ENCODE measurements at regions not wholly inside any gene's neighbourhood (a gene's known extent, or its start where the extent isn't known, plus 50 kb on each side); places are given as distances from the start of the nearest gene placed in this dataset.
"Not testable (repeated sequence)": the region's sequence is repeated elsewhere in the genome, so short reads cannot be mapped to it uniquely, and the experiment has no call there.

- DNase-seq: no peak
Observed at GRCh38 chr5:56311306-56311905, 78.3 kb upstream of the ANKRD55 start.

GRCh38 chr5:56310711-56311204 is 77.6 kb upstream of the ANKRD55 start:
- no peak for DNase-seq

DNA sequence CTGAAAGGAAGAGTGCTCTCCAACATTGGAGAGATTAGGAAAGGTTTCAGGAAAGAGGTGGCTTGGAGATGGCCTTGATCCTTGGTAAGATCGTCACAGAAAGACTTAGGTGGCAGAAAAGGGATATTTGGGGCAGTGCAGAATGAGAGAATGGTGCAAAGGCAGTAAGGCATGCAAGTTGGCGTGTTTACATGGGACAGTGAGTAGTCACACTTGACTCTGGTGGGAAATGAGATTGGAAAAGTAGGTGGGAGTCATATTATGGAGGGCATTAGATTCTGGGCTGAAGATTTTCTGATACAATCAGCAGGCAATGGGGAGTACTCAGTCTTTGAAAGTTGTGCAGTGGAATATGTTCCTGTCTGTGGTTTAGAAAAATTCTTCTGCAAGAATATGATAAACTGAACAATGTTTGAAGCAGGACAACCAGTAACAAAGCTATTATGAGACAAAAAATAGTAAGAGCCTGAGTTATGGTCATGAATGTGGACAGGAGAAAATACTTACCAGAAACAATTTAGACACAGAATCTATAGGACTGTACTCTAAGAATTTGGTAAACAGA is 76.2 kb upstream of the ANKRD55 start:
- no peak for DNase-seq

GRCh38 chr5:56307714-56308333 is 74.7 kb upstream of the ANKRD55 start:
- no peak for DNase-seq

GRCh38 chr5:56306433-56307150 is 73.5 kb upstream of the ANKRD55 start:
- no peak for DNase-seq

DNA sequence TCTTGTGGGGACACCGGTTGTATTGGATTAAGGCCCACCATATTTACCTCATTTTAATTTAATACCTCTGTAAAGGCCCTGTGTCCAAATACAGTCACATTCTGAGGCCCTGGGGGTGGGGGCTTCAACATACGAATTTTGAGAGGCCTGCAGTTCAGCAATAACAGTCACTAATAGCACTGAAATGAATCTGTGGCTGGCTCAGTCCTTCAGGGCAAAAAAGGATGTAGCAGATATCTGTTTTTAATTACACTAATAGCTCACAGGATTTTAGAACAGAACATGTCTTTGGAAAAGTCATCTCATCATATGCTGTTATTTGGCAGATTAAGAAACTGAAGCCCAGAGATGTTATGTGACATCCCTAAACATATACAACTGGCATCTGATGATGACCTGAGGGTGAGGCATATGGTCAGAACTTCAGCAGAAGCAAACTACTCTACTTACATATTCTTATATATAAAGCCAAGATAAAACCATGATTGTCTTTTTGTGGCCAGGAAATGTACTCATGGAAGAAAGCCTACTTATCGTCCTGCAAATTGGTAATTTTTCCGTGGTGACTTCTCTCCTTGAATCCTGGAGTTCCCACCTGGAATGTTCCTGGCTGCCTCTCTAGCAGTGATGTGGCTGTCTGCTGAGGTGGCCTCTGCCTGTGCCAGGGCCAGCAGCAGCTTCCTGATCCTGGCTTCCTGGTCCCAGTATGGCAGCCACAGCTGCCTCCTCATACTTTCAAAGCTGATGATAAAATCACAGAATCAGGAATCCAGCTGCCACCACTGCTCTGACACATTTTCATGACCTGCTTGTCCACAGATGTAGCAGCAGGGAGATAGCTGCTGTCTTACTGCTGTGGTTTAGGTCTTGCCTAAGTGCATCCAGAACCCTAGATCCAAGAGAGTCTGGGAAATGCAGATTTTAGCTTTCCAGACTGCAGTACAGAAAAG is 72.1 kb upstream of the ANKRD55 start:
- DNase-seq: no peak

DNA sequence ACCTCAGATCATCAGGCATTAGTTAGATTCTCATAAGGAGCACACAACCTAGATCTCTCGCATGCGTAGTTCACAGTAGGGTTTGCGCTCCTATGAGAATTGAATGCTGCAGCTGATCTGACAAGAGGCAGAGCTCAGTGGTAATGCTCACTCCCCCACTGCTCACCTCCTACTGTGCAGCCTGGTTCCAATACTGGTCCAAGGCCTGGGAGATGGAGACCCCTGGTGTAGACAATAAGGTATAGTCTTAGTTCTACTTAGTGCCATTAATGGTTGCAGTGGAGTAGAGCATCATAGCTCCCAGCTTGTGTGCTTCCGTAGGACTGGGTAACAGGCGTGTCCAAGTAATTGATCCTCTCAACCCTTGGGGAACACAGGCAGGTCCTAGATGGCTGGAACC is 70.4 kb upstream of the ANKRD55 start:
- DNase-seq: no peak

DNA sequence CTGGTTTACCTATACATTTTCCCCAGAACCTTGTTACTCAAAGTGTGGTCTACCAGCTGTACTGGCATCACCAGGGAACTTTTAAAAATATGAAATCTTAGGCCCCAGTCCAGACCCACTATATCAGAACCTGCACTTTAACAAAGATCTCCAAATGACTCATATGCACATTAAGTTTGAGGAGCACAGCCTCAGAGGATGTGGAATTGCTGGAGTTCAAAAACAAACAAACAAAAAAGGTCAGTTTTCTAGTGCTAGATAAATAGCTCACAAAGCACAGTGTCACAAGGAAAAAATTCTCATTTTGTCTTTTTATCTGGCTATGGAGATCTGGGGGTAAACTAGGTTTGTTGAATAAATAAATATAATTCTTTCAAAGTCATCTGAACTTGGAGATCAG is 68.9 kb upstream of the ANKRD55 start:
- DNase-seq: no peak

DNA sequence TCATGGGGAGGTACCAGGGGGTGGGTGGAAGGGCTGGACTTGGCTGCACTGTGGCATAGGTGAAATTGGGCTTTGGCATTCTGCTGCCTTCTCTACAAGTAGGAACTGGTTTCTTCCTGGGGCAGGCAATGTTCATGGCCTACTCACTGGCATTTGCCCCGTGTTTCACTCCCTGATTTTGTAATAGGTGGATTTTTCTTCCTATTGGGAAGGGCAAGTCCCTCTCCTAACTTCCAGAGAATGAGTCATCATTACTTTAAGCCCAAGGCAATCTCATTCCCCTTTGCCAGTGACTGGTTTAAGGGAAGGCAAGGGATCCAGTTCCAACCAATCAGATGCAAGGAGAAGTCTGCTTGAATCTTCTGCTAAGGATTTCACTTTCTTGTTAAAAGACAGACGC is 67.9 kb upstream of the ANKRD55 start:
- DNase-seq: no peak

DNA sequence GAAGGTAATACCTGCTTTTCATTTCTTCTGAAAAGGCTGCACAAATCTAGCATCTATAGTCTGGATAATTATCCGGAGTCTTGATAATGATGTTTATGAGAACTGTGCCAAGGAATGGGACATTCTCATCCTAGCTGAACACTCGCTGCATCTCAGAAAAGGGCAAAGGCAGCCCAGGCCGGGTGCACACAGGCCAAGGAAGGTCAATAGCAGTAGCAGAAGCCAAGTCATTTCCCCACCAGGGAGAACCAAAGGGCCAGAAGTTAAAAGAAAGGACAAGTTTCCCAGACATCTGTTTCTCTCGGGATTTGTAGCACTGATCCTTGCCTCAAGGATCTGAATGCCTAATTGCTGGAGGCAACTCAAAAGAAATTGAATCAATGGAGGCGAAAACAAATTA is 66.1 kb upstream of the ANKRD55 start:
- DNase-seq: no peak

- DNase-seq: no peak
Observed at GRCh38 chr5:56298336-56299090, 65.4 kb upstream of the ANKRD55 start.

DNA sequence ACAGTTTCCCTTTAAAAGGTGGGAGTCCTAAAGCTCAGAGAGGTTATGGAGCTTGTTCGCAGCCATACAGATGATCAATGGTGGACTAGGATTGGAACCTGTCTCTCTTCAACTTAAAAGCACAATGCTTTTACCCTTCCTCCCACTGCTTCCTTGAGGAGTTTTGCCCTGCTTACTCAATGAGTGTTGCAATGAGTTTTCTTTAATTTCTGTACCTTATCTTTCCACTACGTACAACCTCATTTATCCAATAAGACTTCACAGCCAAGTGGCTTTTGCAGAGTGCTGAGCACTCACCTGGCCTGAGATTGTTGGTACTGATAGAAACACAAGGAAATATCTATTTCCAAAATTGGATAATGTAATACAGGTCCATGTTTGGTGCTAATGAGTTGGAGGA is 64.7 kb upstream of the ANKRD55 start:
- DNase-seq: no peak

DNA sequence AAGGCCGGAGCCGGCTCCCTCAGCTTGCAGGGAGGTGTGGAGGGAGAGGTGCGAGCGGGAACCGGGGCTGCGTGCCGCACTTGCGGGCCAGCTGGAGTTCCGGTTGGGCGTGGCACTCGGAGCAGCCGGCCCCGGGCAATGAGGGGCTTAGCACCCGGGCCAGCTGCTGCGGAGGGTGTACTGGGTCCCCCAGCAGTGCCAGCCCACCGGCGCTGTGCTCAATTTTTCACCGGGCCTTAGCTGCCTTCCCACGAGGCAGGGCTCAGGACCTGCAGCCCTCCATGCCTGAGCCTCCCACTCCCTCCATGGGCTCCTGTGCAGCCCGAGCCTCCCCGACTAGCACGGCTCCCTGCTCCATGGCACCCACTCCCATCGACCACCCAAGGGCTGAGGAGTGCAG is 62.2 kb upstream of the ANKRD55 start:
- DNase-seq: not testable (repeated sequence)

DNA sequence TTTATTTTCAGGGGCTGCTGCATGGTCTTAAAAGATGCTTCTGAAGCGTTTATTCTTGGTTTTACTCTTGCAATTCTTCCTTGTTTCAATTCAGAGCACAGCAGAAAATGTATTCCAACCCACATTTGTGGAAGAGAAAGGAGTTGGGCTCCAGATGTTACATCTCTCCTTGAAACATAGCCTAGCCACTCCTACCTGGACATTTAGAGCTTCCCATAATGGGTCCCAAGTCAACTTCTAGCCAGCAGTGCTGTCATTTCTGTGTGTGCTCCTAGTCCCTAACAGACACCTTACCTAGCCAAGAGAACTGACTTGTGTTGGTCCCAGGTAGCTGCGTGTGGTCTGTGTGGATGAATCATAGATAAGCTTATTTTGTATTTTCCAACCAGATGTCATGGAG is 61.2 kb upstream of the ANKRD55 start:
- no peak for DNase-seq

DNA sequence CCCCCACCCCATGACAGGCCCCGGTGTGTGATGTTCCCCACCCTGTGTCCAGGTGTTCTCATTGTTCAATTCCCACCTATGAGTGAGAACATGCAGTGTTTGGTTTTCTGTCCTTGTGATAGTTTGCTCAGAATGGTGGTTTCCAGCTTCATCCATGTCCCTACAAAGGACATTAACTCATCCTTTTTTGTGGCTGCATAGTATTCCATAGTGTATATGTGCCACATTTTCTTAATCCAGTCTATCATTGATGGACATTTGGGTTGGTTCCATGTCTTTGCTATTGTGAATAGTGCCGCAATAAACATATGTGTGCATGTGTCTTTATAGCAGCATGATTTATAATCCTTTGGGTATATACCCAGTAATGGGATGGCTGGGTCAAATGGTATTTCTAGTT is 59.7 kb upstream of the ANKRD55 start:
- not testable (repeated sequence) for DNase-seq

- DNase-seq: no peak
Observed at GRCh38 chr5:56291661-56292374, 58.7 kb upstream of the ANKRD55 start.

DNA sequence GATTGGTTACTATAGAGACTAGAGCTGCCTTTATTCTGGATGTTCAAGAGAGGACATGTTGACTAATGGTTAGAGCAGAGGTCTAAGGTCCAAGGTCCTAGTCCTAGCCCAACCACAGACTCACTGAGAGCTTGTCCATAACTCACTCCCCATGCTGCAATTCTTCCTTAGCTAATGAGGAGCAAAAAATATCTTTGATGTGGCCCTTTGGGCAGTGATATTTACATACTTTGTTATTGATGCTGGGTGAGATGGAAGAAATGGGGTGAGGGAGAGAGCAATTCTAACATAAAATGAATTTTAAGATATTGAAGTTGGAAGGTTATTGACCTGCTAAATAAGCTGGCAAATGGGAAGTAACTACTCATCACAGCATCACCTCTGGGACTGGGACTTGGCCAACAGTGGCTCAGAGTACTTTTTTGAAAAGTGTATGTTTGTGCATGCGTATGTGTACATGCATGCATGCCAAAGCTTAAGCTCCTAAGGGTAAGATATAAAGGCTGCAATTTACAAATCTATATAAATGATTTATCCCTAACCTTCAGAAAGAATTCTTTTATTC is 58.0 kb upstream of the ANKRD55 start:
- no peak for DNase-seq

GRCh38 chr5:56290378-56291078 is 57.4 kb upstream of the ANKRD55 start:
- DNase-seq: no peak

DNA sequence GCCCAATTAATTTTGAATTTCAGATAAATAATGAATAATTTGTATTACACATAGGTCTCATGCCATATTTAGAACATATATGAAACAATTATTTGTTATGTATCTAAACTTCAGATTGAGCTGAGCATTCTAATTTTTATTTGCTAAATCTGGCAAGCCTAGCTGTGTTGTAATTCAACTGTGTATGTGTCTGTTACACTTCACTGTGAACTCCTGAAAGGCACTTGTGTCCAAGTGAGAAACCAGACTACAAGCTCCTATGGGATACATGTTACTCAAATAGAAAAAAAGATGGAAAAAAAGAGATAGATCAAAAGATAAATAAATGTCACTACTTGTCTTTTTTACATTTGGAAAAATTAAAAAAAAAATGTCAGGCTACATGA is 56.5 kb upstream of the ANKRD55 start:
- no peak for DNase-seq

GRCh38 chr5:56288873-56289601 is 55.9 kb upstream of the ANKRD55 start:
- DNase-seq: no peak

All from activated naive CD4-positive, alpha-beta T cell treated with anti-CD3 and anti-CD28 coated beads, Interleukin-2, amount 50 U/mL, for 16 hours (primary cell).